ENCODE measurements at regions not wholly inside any gene's neighbourhood (a gene's known extent, or its start where the extent isn't known, plus 50 kb on each side); places are given as distances from the start of the nearest gene placed in this dataset.
"Not testable (repeated sequence)": the region's sequence is repeated elsewhere in the genome, so short reads cannot be mapped to it uniquely, and the experiment has no call there.

DNA sequence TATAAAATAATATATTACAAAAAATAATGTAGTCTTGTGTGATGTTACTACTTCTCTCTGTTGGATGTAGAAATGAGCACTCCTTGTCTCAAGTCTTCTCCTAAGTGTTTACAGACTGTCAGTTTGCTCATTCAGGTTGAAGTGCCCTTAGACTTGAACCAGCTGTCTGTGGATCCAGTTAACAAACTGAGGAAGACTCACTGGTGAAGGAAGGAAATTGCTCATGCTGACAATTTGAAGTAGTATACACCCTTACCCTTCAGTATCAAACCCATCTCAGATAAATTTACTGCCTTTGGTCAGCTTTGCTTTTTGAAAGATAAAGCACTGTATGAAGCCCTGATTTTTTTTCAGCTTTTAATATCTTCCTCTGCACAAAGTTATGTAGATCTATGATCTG is 854.2 kb upstream of the ZEB2 start:
- Histone ChIP-seq H3K9me3 (ENCODE audit: insufficient read depth, low read depth, low read length) (no peaks in the 10 kb centered on the region), H4K20me1 (ENCODE audit: insufficient read depth, low read length) (no peaks in the 10 kb centered on the region), H3K27ac (ENCODE audit: low read depth, low read length) (no peak overlapping the region), H3K27me3 (ENCODE audit: insufficient read depth, low read length) (no peaks in the 10 kb centered on the region), H3K79me2 (ENCODE audit: insufficient read depth, low read length) (no peaks in the 10 kb centered on the region), H3K9ac (ENCODE audit: low read length) (no peak overlapping the region), H2AFZ (ENCODE audit: low read depth, low read length) (no peak overlapping the region), H3K4me3 (ENCODE audit: insufficient read depth, low read depth, low read length) (no peak overlapping the region), H3K36me3 (ENCODE audit: insufficient read depth, low read length) (no peaks in the 10 kb centered on the region), H3K4me1 (ENCODE audit: insufficient read depth, low read length) (no peaks in the 10 kb centered on the region), H3K4me2 (ENCODE audit: low read length) (no peak overlapping the region)
- Mint-ChIP-seq H3K4me3 (ENCODE audit: unreplicated experiment) (no peak overlapping the region), H3K27me3 (ENCODE audit: low read depth, unreplicated experiment) (peaks cover 2% of the 10 kb centered on the region), H3K4me1 (ENCODE audit: low read depth, unreplicated experiment) (no peaks in the 10 kb centered on the region), H3K36me3 (ENCODE audit: low read depth, unreplicated experiment) (no peaks in the 10 kb centered on the region), H3K9me3 (ENCODE audit: unreplicated experiment) (no peaks in the 10 kb centered on the region), H3K27ac (ENCODE audit: unreplicated experiment) (no peak overlapping the region)
- no peak for DNase-seq (ENCODE audit: low read depth)
- no peak for FAIRE-seq
- TF ChIP-seq, protein P1, sequence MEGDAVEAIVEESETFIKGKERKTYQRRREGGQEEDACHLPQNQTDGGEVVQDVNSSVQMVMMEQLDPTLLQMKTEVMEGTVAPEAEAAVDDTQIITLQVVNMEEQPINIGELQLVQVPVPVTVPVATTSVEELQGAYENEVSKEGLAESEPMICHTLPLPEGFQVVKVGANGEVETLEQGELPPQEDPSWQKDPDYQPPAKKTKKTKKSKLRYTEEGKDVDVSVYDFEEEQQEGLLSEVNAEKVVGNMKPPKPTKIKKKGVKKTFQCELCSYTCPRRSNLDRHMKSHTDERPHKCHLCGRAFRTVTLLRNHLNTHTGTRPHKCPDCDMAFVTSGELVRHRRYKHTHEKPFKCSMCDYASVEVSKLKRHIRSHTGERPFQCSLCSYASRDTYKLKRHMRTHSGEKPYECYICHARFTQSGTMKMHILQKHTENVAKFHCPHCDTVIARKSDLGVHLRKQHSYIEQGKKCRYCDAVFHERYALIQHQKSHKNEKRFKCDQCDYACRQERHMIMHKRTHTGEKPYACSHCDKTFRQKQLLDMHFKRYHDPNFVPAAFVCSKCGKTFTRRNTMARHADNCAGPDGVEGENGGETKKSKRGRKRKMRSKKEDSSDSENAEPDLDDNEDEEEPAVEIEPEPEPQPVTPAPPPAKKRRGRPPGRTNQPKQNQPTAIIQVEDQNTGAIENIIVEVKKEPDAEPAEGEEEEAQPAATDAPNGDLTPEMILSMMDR (IDR thresholded peaks at IDR 0.05; ENCODE audit: insufficient read depth, low read depth, low read length): no peak
- no peak for TF ChIP-seq EZH2 (IDR thresholded peaks at IDR 0.05; ENCODE audit: insufficient read depth, low read length)

DNA sequence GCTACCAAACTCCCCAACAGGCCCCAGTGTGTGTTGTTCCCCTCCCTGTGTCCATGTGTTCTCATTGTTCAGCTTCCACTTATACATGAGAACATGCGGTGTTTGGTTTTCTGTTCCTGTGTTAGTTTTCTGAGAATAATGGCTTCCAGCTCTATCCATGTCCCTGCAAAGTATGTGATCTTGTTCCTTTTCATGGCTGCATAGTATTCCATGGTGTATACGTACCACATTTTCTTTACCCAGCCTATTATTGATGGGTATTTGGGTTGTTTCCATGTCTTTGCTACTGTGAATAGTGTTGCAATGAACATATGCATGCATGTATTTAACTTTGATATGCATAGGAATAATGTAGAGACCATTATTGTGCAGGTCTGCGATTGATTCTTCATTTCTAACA is 847.4 kb upstream of the ZEB2 start:
- not testable (repeated sequence) for H3K4me1 Mint-ChIP-seq (ENCODE audit: low read depth, unreplicated experiment); H3K4me2 ChIP-seq (ENCODE audit: low read length); H3K9me3 Mint-ChIP-seq (ENCODE audit: unreplicated experiment); H3K27ac Mint-ChIP-seq (ENCODE audit: unreplicated experiment); H3K27ac ChIP-seq (ENCODE audit: low read depth, low read length); FAIRE-seq; H3K4me1 ChIP-seq (ENCODE audit: insufficient read depth, low read length); DNase-seq (ENCODE audit: low read depth); H3K27me3 Mint-ChIP-seq (ENCODE audit: low read depth, unreplicated experiment); H2AFZ ChIP-seq (ENCODE audit: low read depth, low read length); H3K27me3 ChIP-seq (ENCODE audit: insufficient read depth, low read length); H3K4me3 ChIP-seq (ENCODE audit: insufficient read depth, low read depth, low read length); H3K9me3 ChIP-seq (ENCODE audit: insufficient read depth, low read depth, low read length); H3K79me2 ChIP-seq (ENCODE audit: insufficient read depth, low read length); H3K36me3 ChIP-seq (ENCODE audit: insufficient read depth, low read length); H3K9ac ChIP-seq (ENCODE audit: low read length); H3K4me3 Mint-ChIP-seq (ENCODE audit: unreplicated experiment); H4K20me1 ChIP-seq (ENCODE audit: insufficient read depth, low read length); H3K36me3 Mint-ChIP-seq (ENCODE audit: low read depth, unreplicated experiment)

DNA sequence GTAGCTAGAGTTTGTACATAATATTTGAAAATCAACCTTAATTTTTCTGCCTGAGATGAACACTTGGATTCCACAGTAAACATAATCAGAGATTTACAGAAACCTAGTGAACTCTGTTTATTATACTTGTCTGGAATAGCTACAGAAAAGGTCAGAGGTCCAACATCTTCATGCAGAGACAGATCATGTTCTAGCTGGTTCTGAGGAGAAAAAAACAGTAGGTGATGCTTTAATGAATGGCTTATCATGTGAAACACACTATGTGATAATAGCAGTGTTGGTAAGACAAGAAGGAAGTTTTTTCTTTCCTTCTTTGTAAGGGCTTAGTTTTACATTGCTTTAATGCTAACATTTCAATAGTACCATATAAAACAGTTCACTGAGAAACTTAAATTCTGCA is 846.4 kb upstream of the ZEB2 start:
- no peaks in the 10 kb centered on the region for H3K4me1 ChIP-seq (ENCODE audit: insufficient read depth, low read length)
- no peak for DNase-seq (ENCODE audit: low read depth)
- H3K79me2 ChIP-seq (ENCODE audit: insufficient read depth, low read length): no peaks in the 10 kb centered on the region
- Mint-ChIP-seq H3K4me1 (ENCODE audit: low read depth, unreplicated experiment) (no peaks in the 10 kb centered on the region), H3K36me3 (ENCODE audit: low read depth, unreplicated experiment) (no peaks in the 10 kb centered on the region), H3K27me3 (ENCODE audit: low read depth, unreplicated experiment) (no peaks in the 10 kb centered on the region), H3K9me3 (ENCODE audit: unreplicated experiment) (no peaks in the 10 kb centered on the region), H3K4me3 (ENCODE audit: unreplicated experiment) (no peak overlapping the region), H3K27ac (ENCODE audit: unreplicated experiment) (no peak overlapping the region)
- H3K4me2 ChIP-seq (ENCODE audit: low read length): no peak overlapping the region
- no peaks in the 10 kb centered on the region for H3K9me3 ChIP-seq (ENCODE audit: insufficient read depth, low read depth, low read length)
- no peaks in the 10 kb centered on the region for H4K20me1 ChIP-seq (ENCODE audit: insufficient read depth, low read length)
- no peak overlapping the region for H2AFZ ChIP-seq (ENCODE audit: low read depth, low read length)
- H3K9ac ChIP-seq (ENCODE audit: low read length): no peak overlapping the region
- no peak for FAIRE-seq
- no peaks in the 10 kb centered on the region for H3K27me3 ChIP-seq (ENCODE audit: insufficient read depth, low read length)
- no peak for TF ChIP-seq EZH2 (IDR thresholded peaks at IDR 0.05; ENCODE audit: insufficient read depth, low read length)
- TF ChIP-seq, protein P1 (IDR thresholded peaks at IDR 0.05; ENCODE audit: insufficient read depth, low read depth, low read length): no peak
- H3K4me3 ChIP-seq (ENCODE audit: insufficient read depth, low read depth, low read length): no peak overlapping the region
- H3K36me3 ChIP-seq (ENCODE audit: insufficient read depth, low read length): no peaks in the 10 kb centered on the region
- no peak overlapping the region for H3K27ac ChIP-seq (ENCODE audit: low read depth, low read length)

Data from astrocyte (in vitro differentiated cells and primary cell).